Left ventricle myocardium inferior (tissue), 1 donor: ENCODE measurements at regions not wholly inside any gene's neighbourhood (a gene's known extent, or its start where the extent isn't known, plus 50 kb on each side); places are given as distances from the start of the nearest gene placed in this dataset.
"Not testable (repeated sequence)": the region's sequence is repeated elsewhere in the genome, so short reads cannot be mapped to it uniquely, and the experiment has no call there.

Experiments used
- DNase-seq: peaks from one replicate; pipeline ENCODE4 v3.0.0-alpha.2; 2020
- H3K27ac ChIP-seq: fragments of 200-600 bp; replicated peaks from 2 replicates; pipeline ENCODE4 v1.8.0; 2021
- H3K27me3 ChIP-seq: fragments of 200-600 bp; 2 replicates; pipeline ENCODE4 v1.8.0; 2021; ENCODE audit warnings: low read depth
- H3K36me3 ChIP-seq: fragments of 200-600 bp; 2 replicates; pipeline ENCODE4 v1.8.0; 2021
- H3K4me1 ChIP-seq: fragments of 200-600 bp; 2 replicates; pipeline ENCODE4 v1.8.0; 2021
- H3K4me3 ChIP-seq: fragments of 200-600 bp; 2 replicates; pipeline ENCODE4 v1.8.0; 2021; ENCODE audit warnings: mild to moderate bottlenecking, moderate library complexity
- H3K9me3 ChIP-seq: fragments of 200-600 bp; replicated peaks from 2 replicates; pipeline ENCODE4 v1.8.0; 2021
- intact Hi-C: fragments of 100-400 bp; cut with micrococcal nuclease; formaldehyde crosslinking; loops from one replicate; pipeline ENCODE4 v1.11.0; 2022
- TF ChIP-seq, protein P1 (sequence below): fragments of 200-600 bp; IDR thresholded peaks from 2 replicates; pipeline ENCODE4 v1.8.0; 2021; ENCODE audit warnings: antibody characterized with exemption, mild to moderate bottlenecking, borderline replicate concordance
- donor health status: DM: no; HTN: yes; CAD: no; lungs with severe emphysema.

DNA sequence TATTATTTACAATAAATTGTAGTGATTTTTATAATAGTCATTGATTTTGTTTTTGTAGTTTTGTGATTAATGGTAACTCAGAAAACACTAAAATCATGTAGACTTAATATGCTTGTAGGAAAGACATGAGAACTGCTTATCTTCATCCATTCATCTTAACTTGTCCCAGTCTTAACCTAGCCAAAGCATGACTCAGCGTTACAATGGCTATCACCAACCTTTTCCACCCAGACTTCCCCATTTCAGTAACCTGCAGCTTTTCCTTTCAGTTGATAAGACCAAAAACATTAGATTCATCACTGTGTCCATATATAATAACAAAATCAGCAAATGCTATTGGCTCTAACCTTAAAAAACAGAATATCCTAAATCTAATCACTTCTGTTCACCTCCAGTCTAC, 106.2 kb upstream of the KLF8 start:
- Histone ChIP-seq H3K4me1 (no peaks in the 10 kb centered on the region), H3K27ac (no peak overlapping the region), H3K4me3 (no peak overlapping the region), H3K9me3 (no peaks in the 10 kb centered on the region), H3K27me3 (no peaks in the 10 kb centered on the region), H3K36me3 (no peaks in the 10 kb centered on the region)
- DNase-seq = no peak
- intact Hi-C loops = no loop called here
- TF ChIP-seq, protein P1, sequence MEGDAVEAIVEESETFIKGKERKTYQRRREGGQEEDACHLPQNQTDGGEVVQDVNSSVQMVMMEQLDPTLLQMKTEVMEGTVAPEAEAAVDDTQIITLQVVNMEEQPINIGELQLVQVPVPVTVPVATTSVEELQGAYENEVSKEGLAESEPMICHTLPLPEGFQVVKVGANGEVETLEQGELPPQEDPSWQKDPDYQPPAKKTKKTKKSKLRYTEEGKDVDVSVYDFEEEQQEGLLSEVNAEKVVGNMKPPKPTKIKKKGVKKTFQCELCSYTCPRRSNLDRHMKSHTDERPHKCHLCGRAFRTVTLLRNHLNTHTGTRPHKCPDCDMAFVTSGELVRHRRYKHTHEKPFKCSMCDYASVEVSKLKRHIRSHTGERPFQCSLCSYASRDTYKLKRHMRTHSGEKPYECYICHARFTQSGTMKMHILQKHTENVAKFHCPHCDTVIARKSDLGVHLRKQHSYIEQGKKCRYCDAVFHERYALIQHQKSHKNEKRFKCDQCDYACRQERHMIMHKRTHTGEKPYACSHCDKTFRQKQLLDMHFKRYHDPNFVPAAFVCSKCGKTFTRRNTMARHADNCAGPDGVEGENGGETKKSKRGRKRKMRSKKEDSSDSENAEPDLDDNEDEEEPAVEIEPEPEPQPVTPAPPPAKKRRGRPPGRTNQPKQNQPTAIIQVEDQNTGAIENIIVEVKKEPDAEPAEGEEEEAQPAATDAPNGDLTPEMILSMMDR = no peak

DNA sequence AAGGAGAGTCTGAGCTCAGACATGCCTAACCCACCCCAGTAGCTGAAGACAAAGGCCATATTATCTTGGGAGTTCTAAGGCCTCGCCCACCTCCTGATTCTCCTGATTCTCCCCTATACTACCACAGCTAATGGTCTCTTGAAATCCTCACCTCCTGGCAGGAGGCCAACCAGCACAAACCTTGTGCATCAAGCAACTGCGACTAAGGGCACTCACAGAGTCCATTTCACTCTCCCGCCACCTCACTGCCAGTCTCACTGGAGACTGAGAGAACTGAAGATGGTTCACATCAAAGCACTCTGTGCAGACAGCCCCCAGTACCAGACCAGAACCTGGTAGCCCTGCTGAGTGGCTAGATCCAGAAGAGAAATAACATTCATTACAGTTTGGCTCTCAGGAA, 102.1 kb upstream of the KLF8 start:
- Histone ChIP-seq H3K27me3 (no peaks in the 10 kb centered on the region), H3K4me1 (no peaks in the 10 kb centered on the region), H3K9me3 (peaks cover 18% of the 10 kb centered on the region), H3K36me3 (no peaks in the 10 kb centered on the region), H3K27ac (no peak overlapping the region), H3K4me3 (no peak overlapping the region)
- no peak for DNase-seq
- TF ChIP-seq, protein P1 = no peak
- intact Hi-C loops = no loop called here

DNA sequence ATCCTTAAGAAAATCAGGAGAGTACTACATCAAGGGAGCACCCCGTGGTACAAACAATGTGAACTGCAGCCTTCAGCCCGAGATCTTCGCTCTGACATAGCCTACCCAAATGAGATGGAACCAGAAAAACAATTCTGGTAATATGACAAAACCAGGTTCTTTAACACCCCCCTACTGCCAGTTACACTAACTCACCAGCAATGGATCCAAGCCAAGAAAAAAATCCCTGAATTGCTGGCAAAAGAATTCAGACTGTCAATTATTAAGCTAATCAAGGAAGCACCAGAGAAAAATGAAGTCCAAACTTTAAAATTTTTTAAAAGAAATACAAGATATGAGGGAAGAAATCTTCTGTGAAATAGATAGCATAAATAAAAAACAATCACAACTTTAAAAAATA, 101.7 kb upstream of the KLF8 start:
- H3K4me1 ChIP-seq = no peaks in the 10 kb centered on the region
- peaks cover 18% of the 10 kb centered on the region for H3K9me3 ChIP-seq
- H3K27ac ChIP-seq = no peak overlapping the region
- intact Hi-C loops = no loop called here
- H3K36me3 ChIP-seq = no peaks in the 10 kb centered on the region
- DNase-seq = no peak
- H3K27me3 ChIP-seq = no peaks in the 10 kb centered on the region
- H3K4me3 ChIP-seq = no peak overlapping the region
- TF ChIP-seq, protein P1 = no peak

DNA sequence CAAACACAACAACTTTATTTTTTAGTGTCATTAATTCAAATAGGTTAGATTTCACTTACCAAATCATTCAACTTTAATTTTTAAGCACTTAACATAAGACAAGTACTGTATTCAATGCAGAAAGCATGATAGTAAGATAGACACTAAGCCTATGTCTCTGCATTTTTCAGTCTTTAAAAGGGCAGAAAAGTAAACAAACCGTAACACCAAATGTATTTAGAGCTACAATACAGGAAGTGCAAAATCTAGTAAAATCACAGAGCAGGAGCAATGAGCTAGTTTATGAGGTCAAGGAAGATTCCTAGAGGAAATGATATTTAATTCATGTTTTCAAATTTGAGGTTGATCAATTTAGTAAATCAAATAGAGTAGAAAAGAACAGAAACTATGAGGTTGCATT, 68.0 kb upstream of the KLF8 start:
- DNase-seq, H3K27me3 ChIP-seq, H3K27ac ChIP-seq, H3K36me3 ChIP-seq, intact Hi-C loops, H3K4me3 ChIP-seq, H3K4me1 ChIP-seq: not testable (repeated sequence)
- peaks cover 38% of the 10 kb centered on the region for H3K9me3 ChIP-seq
